ENCODE measurements at regions not wholly inside any gene's neighbourhood (a gene's known extent, or its start where the extent isn't known, plus 50 kb on each side); places are given as distances from the start of the nearest gene placed in this dataset.

GRCh38 chr15:97459771-97460170 is 500.7 kb upstream of the ARRDC4 start:
- no peak for TF ChIP-seq SIN3A (IDR thresholded peaks at IDR 0.05; ENCODE audit: borderline replicate concordance, insufficient read depth, low read length)
- TF ChIP-seq POLR2AphosphoS5 (IDR thresholded peaks at IDR 0.05; ENCODE audit: low read depth, low read length), result no peak
- TF ChIP-seq, protein P1, sequence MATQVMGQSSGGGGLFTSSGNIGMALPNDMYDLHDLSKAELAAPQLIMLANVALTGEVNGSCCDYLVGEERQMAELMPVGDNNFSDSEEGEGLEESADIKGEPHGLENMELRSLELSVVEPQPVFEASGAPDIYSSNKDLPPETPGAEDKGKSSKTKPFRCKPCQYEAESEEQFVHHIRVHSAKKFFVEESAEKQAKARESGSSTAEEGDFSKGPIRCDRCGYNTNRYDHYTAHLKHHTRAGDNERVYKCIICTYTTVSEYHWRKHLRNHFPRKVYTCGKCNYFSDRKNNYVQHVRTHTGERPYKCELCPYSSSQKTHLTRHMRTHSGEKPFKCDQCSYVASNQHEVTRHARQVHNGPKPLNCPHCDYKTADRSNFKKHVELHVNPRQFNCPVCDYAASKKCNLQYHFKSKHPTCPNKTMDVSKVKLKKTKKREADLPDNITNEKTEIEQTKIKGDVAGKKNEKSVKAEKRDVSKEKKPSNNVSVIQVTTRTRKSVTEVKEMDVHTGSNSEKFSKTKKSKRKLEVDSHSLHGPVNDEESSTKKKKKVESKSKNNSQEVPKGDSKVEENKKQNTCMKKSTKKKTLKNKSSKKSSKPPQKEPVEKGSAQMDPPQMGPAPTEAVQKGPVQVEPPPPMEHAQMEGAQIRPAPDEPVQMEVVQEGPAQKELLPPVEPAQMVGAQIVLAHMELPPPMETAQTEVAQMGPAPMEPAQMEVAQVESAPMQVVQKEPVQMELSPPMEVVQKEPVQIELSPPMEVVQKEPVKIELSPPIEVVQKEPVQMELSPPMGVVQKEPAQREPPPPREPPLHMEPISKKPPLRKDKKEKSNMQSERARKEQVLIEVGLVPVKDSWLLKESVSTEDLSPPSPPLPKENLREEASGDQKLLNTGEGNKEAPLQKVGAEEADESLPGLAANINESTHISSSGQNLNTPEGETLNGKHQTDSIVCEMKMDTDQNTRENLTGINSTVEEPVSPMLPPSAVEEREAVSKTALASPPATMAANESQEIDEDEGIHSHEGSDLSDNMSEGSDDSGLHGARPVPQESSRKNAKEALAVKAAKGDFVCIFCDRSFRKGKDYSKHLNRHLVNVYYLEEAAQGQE (IDR thresholded peaks at IDR 0.05; ENCODE audit: insufficient read depth in 1 of 2, low read depth in 2 of 2, low read length in 2 of 2), result no peak
- no peak for TF ChIP-seq TAF1 (IDR thresholded peaks at IDR 0.05; ENCODE audit: borderline replicate concordance, insufficient read depth, low read length)
- TF ChIP-seq FOXP2 (optimal IDR thresholded peaks at IDR 0.05; ENCODE audit: borderline replicate concordance, extremely low read depth, extremely low read length, insufficient read depth), result no peak

Data from PFSK-1 (cell line).